HCT116 (cell line): ENCODE measurements at regions not wholly inside any gene's neighbourhood (a gene's known extent, or its start where the extent isn't known, plus 50 kb on each side); places are given as distances from the start of the nearest gene placed in this dataset.

Source experiments
- ATAC-seq: fragments of 200-7000 bp; cut with Tn5 transposase; 2 replicates; pipeline ENCODE4 v1.9.1; 2020; ENCODE audit warnings: mild to moderate bottlenecking, moderate library complexity
- BruUV-seq: library from RNA; stranded (reverse); fragments of 400-500 nt; replicated peaks from 2 replicates; lab custom pipeline; 2021; lab: Mats Ljungman, UMichigan
- CTCF ChIA-PET: fragments of 300-600 bp; sonication (Branson Sonifier 250); formaldehyde crosslinking; loops from one replicate; lab custom pipeline; 2021; ENCODE audit warnings: antibody characterized with exemption; lab: Charles Lee
- POLR2A ChIA-PET: fragments of 300-600, 350-600 bp; sonication (Branson Sonifier 250); formaldehyde crosslinking; loops from one replicate; lab custom pipeline; 2021; ENCODE audit warnings: antibody characterized with exemption; lab: Charles Lee
- RAD21 ChIA-PET, 2 experiments: fragments of 300-600 bp; sonication (Branson Sonifier 250); formaldehyde crosslinking; loops; one replicate each; lab custom pipeline; 2023; ENCODE audit warnings: low total read pairs in 2 of 2; ENCODE audit not compliant: uncharacterized antibody in 2 of 2, unreplicated experiment in 2 of 2, low non-redundant PET in 1 of 2; lab: Charles Lee
- DNase-seq: peaks from one replicate; pipeline ENCODE4 v3.0.0-alpha.2; 2010; ENCODE audit warnings: low read depth, low spot score
- H2AFZ ChIP-seq: fragments of 200-600 bp; shearing (Covaris generic), sonication (generic); 2 replicates; pipeline ENCODE4 v1.6.1; 2017; ENCODE audit warnings: low read depth, mixed run types, mixed read lengths, antibody characterized with exemption, low read length; ENCODE audit not compliant: poor library complexity, severe bottlenecking
- H3K27ac ChIP-seq: 2 replicates; pipeline ENCODE4 v1.5.1; 2012; ENCODE audit warnings: low read depth, low read length
- H3K27me3 ChIP-seq: fragments of 200-600 bp; sonication (generic); 2 replicates; pipeline ENCODE4 v1.6.1; 2016; ENCODE audit warnings: mixed run types, low read length, mixed read lengths; ENCODE audit not compliant: insufficient read depth
- H3K36me3 ChIP-seq, 2 experiments: fragments of 200-500 bp in 1 of 2; fragments of 200-600 bp in 1 of 2; sonication (Bioruptor generic) in 1 of 2; sonication (generic) in 1 of 2; 2 replicates each; pipeline versions ENCODE4 v1.5.1 to v1.6.1; 2014 to 2016; ENCODE audit warnings: low read length in 2 of 2, inconsistent platforms in 1 of 2, mixed read lengths in 1 of 2, mixed run types in 1 of 2; ENCODE audit not compliant: insufficient read depth in 2 of 2, control insufficient read depth in 1 of 2
- H3K4me1 ChIP-seq, 2 experiments: fragments of 200-600 bp in 1 of 2; sonication (generic) in 1 of 2; 2 replicates each; pipeline versions ENCODE4 v1.5.1 to v1.6.1; 2012 to 2017; ENCODE audit warnings: low read length in 2 of 2, inconsistent platforms in 1 of 2, mild to moderate bottlenecking in 1 of 2, mixed read lengths in 1 of 2, mixed run types in 1 of 2, moderate library complexity in 1 of 2; ENCODE audit not compliant: insufficient read depth in 2 of 2, control insufficient read depth in 1 of 2
- H3K4me2 ChIP-seq: fragments of 200-600 bp; sonication (generic); 2 replicates; pipeline ENCODE4 v1.6.1; 2017; ENCODE audit warnings: mixed run types, low read length, mixed read lengths
- H3K4me3 ChIP-seq, 2 experiments: fragments of 200-600 bp in 1 of 2; sonication (generic) in 1 of 2; replicated peaks in 1 of 2; 2 replicates each; pipeline ENCODE4 v1.5.1; 2011 to 2016; ENCODE audit warnings: low read length in 2 of 2, control low read depth in 1 of 2, low read depth in 1 of 2, mild to moderate bottlenecking in 1 of 2, mixed read lengths in 1 of 2, mixed run types in 1 of 2
- H3K79me2 ChIP-seq: fragments of 200-600 bp; sonication (generic); 2 replicates; pipeline ENCODE4 v1.6.1; 2017; ENCODE audit warnings: mild to moderate bottlenecking, mixed run types, low read length, moderate library complexity, mixed read lengths; ENCODE audit not compliant: insufficient read depth
- H3K9ac ChIP-seq: fragments of 200-600 bp; sonication (generic); 2 replicates; pipeline ENCODE4 v1.6.1; 2016; ENCODE audit warnings: low read length, mixed read lengths
- H3K9me2 ChIP-seq: fragments of 200-600 bp; sonication (generic), shearing (Covaris generic); 2 replicates; pipeline ENCODE4 v1.6.1; 2017; ENCODE audit warnings: mixed run types, mild to moderate bottlenecking, moderate library complexity; ENCODE audit not compliant: insufficient read depth
- H3K9me3 ChIP-seq, 2 experiments: fragments of 200-500 bp in 1 of 2; fragments of 200-600 bp in 1 of 2; sonication (Bioruptor generic) in 1 of 2; sonication (generic) in 1 of 2; 2 replicates each; pipeline ENCODE4 v1.6.1; 2014 to 2017; ENCODE audit warnings: low read length in 2 of 2, mixed read lengths in 2 of 2, inconsistent platforms in 1 of 2, low read depth in 1 of 2, mild to moderate bottlenecking in 1 of 2, mixed run types in 1 of 2, moderate library complexity in 1 of 2; ENCODE audit not compliant: control insufficient read depth in 1 of 2, insufficient read depth in 1 of 2
- H4K20me1 ChIP-seq: fragments of 200-600 bp; sonication (generic), shearing (Covaris generic); 2 replicates; pipeline ENCODE4 v1.6.1; 2017; ENCODE audit warnings: mixed run types, mild to moderate bottlenecking, moderate library complexity; ENCODE audit not compliant: insufficient read depth
- POLR2A ChIP-seq: IDR thresholded peaks from 2 replicates; pipeline ENCODE4 v1.7.0; 2011; ENCODE audit warnings: borderline replicate concordance; ENCODE audit not compliant: insufficient read depth, insufficient read length; ENCODE audit errors: extremely low read depth
- POLR2AphosphoS5 ChIP-seq: IDR thresholded peaks from 2 replicates; pipeline ENCODE4 v1.6.1; 2011; ENCODE audit warnings: mild to moderate bottlenecking, low read depth, low read length, moderate library complexity
- RAD21 ChIP-seq: IDR thresholded peaks from 2 replicates; pipeline ENCODE4 v1.6.1; 2012; ENCODE audit warnings: low read depth, mild to moderate bottlenecking
- ZNF274 ChIP-seq: fragments of 200-500 bp; sonication (Bioruptor generic); IDR thresholded peaks from 2 replicates; pipeline ENCODE4 v1.6.1; 2014; ENCODE audit warnings: mild to moderate bottlenecking, low read depth, low read length, inconsistent platforms
- intact Hi-C: fragments of 100-400 bp; cut with micrococcal nuclease; formaldehyde crosslinking; loops from 2 replicates; pipeline ENCODE4 v1.10.0; 2022
- TF ChIP-seq, protein P1 (sequence below): IDR thresholded peaks from 2 replicates; pipeline ENCODE4 v1.6.1; 2011; ENCODE audit warnings: mild to moderate bottlenecking, low read length, moderate library complexity; ENCODE audit not compliant: insufficient replicate concordance; ENCODE audit errors: extremely low read depth
- TF ChIP-seq, protein P2 (sequence below), 3 experiments: fragments of 200-600 bp in 1 of 3; sonication (generic) in 1 of 3; IDR thresholded peaks in 2 of 3; conservative IDR thresholded peaks in 1 of 3; 2 replicates each; pipeline ENCODE4 v1.5.1; 2012 to 2017; ENCODE audit warnings: low read depth in 2 of 3, low read length in 2 of 3, antibody characterized with exemption in 1 of 3, borderline replicate concordance in 1 of 3, control low read depth in 1 of 3, mild to moderate bottlenecking in 1 of 3, mixed read lengths in 1 of 3, mixed run types in 1 of 3, moderate library complexity in 1 of 3; ENCODE audit not compliant: insufficient read depth in 1 of 3

DNA sequence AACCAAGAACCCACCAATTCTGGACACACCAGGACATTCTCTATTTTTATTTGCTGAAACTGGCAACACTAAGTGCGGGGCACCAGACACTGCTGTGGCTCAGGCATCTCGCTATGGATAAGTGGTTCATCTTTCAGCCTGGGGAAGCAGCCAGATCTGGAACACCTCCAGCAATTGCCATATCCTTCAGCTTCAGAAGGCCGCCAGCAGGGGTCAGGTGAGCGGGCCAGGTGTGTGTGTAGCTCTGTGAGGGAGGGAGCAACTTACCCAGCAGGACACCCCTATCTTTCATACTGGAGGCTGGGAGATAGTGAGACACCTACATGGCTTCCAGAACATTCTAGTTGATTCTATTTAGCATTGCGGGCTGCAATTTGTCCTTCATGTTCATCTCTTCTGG is 57.0 kb upstream of the GBA3 start:
- no peaks in the 10 kb centered on the region for H3K36me3 ChIP-seq
- TF ChIP-seq, protein P1, sequence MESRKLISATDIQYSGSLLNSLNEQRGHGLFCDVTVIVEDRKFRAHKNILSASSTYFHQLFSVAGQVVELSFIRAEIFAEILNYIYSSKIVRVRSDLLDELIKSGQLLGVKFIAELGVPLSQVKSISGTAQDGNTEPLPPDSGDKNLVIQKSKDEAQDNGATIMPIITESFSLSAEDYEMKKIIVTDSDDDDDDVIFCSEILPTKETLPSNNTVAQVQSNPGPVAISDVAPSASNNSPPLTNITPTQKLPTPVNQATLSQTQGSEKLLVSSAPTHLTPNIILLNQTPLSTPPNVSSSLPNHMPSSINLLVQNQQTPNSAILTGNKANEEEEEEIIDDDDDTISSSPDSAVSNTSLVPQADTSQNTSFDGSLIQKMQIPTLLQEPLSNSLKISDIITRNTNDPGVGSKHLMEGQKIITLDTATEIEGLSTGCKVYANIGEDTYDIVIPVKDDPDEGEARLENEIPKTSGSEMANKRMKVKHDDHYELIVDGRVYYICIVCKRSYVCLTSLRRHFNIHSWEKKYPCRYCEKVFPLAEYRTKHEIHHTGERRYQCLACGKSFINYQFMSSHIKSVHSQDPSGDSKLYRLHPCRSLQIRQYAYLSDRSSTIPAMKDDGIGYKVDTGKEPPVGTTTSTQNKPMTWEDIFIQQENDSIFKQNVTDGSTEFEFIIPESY: no peak
- TF ChIP-seq, protein P2, sequence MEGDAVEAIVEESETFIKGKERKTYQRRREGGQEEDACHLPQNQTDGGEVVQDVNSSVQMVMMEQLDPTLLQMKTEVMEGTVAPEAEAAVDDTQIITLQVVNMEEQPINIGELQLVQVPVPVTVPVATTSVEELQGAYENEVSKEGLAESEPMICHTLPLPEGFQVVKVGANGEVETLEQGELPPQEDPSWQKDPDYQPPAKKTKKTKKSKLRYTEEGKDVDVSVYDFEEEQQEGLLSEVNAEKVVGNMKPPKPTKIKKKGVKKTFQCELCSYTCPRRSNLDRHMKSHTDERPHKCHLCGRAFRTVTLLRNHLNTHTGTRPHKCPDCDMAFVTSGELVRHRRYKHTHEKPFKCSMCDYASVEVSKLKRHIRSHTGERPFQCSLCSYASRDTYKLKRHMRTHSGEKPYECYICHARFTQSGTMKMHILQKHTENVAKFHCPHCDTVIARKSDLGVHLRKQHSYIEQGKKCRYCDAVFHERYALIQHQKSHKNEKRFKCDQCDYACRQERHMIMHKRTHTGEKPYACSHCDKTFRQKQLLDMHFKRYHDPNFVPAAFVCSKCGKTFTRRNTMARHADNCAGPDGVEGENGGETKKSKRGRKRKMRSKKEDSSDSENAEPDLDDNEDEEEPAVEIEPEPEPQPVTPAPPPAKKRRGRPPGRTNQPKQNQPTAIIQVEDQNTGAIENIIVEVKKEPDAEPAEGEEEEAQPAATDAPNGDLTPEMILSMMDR (IDR thresholded peaks at IDR 0.05 in 2 of 3, conservative IDR thresholded peaks at IDR 0.05 in 1 of 3; ENCODE audit: borderline replicate concordance in 1 of 3, insufficient read depth in 1 of 3, low read depth in 2 of 3, low read length in 2 of 3): peak in 2 of 3 experiments; percentile 32 to 46; a peak in 4 of 6 replicates
- no peak for TF ChIP-seq POLR2AphosphoS5
- TF ChIP-seq, all 23 proteins: peak for 1
- Histone ChIP-seq H3K9me3 (no peaks in the 10 kb centered on the region; a peak in 1 of 4 replicates), H3K4me2 (no peak overlapping the region), H3K9me2 (no peaks in the 10 kb centered on the region), H3K4me1 (no peaks in the 10 kb centered on the region), H3K27ac (no peak overlapping the region), H2AFZ (no peak overlapping the region), H3K27me3 (no peaks in the 10 kb centered on the region), H3K4me3 (no peak overlapping the region), H3K79me2 (no peaks in the 10 kb centered on the region), H4K20me1 (no peaks in the 10 kb centered on the region), H3K9ac (no peak overlapping the region)
- ATAC-seq: peak; percentile 76
- BruUV-seq: no TSS peak
- no peak for DNase-seq
- ChIA-PET RAD21 (no interaction called here), CTCF (no interaction called here), POLR2A (no interaction called here)
- intact Hi-C loops: no loop called here

DNA sequence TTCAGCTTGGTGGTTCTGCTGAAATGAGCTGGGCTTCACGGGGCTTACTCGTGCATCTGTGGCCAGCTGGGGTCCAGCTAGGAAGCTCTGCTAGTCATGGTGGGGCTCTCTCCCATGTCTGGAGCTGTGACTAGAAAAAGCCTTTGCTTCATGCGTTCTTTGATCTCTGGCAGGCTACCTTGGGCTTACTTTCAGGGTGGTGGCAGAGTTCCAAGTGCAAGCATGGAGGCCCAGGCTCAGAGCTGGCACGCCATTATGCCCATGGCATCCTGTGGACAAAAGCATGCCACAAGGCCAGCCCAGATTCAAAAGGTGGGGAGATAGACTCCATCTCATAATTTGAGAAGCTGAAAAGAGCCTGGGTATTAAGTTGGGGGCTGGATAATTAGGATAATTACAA is 55.4 kb upstream of the GBA3 start:
- no peak overlapping the region for H3K9ac ChIP-seq
- ChIA-PET CTCF (no interaction called here), RAD21 (no interaction called here), POLR2A (no interaction called here)
- H3K9me3 ChIP-seq: no peaks in the 10 kb centered on the region; a peak in 1 of 4 replicates
- H3K9me2 ChIP-seq: no peaks in the 10 kb centered on the region
- DNase-seq: no peak
- H3K4me1 ChIP-seq: no peaks in the 10 kb centered on the region
- H3K27ac ChIP-seq: no peak overlapping the region
- H3K4me2 ChIP-seq: no peak overlapping the region
- no peak overlapping the region for H3K4me3 ChIP-seq
- no peak for ATAC-seq
- no peak overlapping the region for H2AFZ ChIP-seq
- intact Hi-C loops: no loop called here
- H4K20me1 ChIP-seq: no peaks in the 10 kb centered on the region
- H3K27me3 ChIP-seq: no peaks in the 10 kb centered on the region
- no peak for TF ChIP-seq RAD21
- TF ChIP-seq ZNF274: no peak
- TF ChIP-seq POLR2A: no peak
- TF ChIP-seq, all 23 proteins: peak for 0
- H3K79me2 ChIP-seq: no peaks in the 10 kb centered on the region
- H3K36me3 ChIP-seq: no peaks in the 10 kb centered on the region
- BruUV-seq: no TSS peak
